Liver (tissue), 8 donors: ENCODE measurements at regions not wholly inside any gene's neighbourhood (a gene's known extent, or its start where the extent isn't known, plus 50 kb on each side); places are given as distances from the start of the nearest gene placed in this dataset.

Experiments used
- DNase-seq: peaks from one replicate; pipeline ENCODE4 v3.0.0-alpha.2; 2017; ENCODE audit warnings: low spot score
- H3K27ac ChIP-seq, 2 donors: one replicate each; pipeline ENCODE4 v1.7.0; 2013; ENCODE audit warnings: inconsistent platforms in 2 of 2, low read length in 2 of 2, control low read depth in 1 of 2, low read depth in 1 of 2, mild to moderate bottlenecking in 1 of 2
- H3K27me3 ChIP-seq, 4 donors: one replicate each; pipeline versions ENCODE4 v1.6.1 to v1.7.0; 2013; ENCODE audit warnings: low read length in 3 of 4, inconsistent platforms in 1 of 4, mild to moderate bottlenecking in 1 of 4, moderate library complexity in 1 of 4; ENCODE audit not compliant: control insufficient read depth in 4 of 4, insufficient read depth in 4 of 4
- H3K36me3 ChIP-seq, 4 donors: one replicate each; pipeline versions ENCODE4 v1.6.1 to v1.7.0; 2013; ENCODE audit warnings: low read length in 3 of 4, mild to moderate bottlenecking in 3 of 4, low read depth in 1 of 4, moderate library complexity in 1 of 4; ENCODE audit not compliant: control insufficient read depth in 4 of 4, insufficient read depth in 3 of 4
- H3K4me1 ChIP-seq, 4 donors: one replicate each; pipeline versions ENCODE4 v1.6.1 to v1.7.0; 2013; ENCODE audit warnings: low read length in 3 of 4, mild to moderate bottlenecking in 3 of 4, moderate library complexity in 1 of 4; ENCODE audit not compliant: control insufficient read depth in 4 of 4, insufficient read depth in 4 of 4
- H3K4me3 ChIP-seq, 3 donors: one replicate each; pipeline versions ENCODE4 v1.6.1 to v1.7.0; 2013; ENCODE audit warnings: low read length in 3 of 3, control low read depth in 1 of 3, low read depth in 1 of 3, mild to moderate bottlenecking in 1 of 3
- H3K9ac ChIP-seq, 2 donors: one replicate each; pipeline ENCODE4 v1.7.0; 2013; ENCODE audit warnings: low read length in 2 of 2, mild to moderate bottlenecking in 2 of 2, moderate library complexity in 2 of 2, control low read depth in 1 of 2, low read depth in 1 of 2
- H3K9me3 ChIP-seq, 4 donors: one replicate each; pipeline versions ENCODE4 v1.6.1 to v1.7.0; 2013; ENCODE audit warnings: low read length in 3 of 4; ENCODE audit not compliant: control insufficient read depth in 4 of 4
- ATF3 ChIP-seq: IDR thresholded peaks from 2 replicates; pipeline ENCODE4 v1.6.1; 2016; ENCODE audit warnings: antibody characterized with exemption
- FOXA1 ChIP-seq: IDR thresholded peaks from 2 replicates; pipeline ENCODE4 v1.6.1; 2016; ENCODE audit warnings: antibody characterized with exemption
- FOXA2 ChIP-seq: IDR thresholded peaks from 2 replicates; pipeline ENCODE4 v1.6.1; 2016; ENCODE audit warnings: antibody characterized with exemption
- GABPA ChIP-seq, 2 donors: IDR thresholded peaks in 1 of 2; conservative IDR thresholded peaks in 1 of 2; 2 replicates each; pipeline ENCODE4 v1.6.1; 2016; ENCODE audit warnings: antibody characterized with exemption in 2 of 2, mild to moderate bottlenecking in 1 of 2, moderate library complexity in 1 of 2
- HNF4A ChIP-seq, 2 donors: conservative IDR thresholded peaks; 2 replicates each; pipeline ENCODE4 v1.6.1; 2016; ENCODE audit warnings: antibody characterized with exemption in 2 of 2, mild to moderate bottlenecking in 2 of 2
- HNF4G ChIP-seq: IDR thresholded peaks from 2 replicates; pipeline ENCODE4 v1.6.1; 2016; ENCODE audit warnings: antibody characterized with exemption
- NR2F2 ChIP-seq: IDR thresholded peaks from 2 replicates; pipeline ENCODE4 v1.6.1; 2016; ENCODE audit warnings: antibody characterized with exemption
- RAD21 ChIP-seq, 2 donors: IDR thresholded peaks; 2 replicates each; pipeline ENCODE4 v1.6.1; 2016; ENCODE audit warnings: antibody characterized with exemption in 2 of 2, mild to moderate bottlenecking in 2 of 2
- RXRA ChIP-seq, 2 donors: IDR thresholded peaks; 2 replicates each; pipeline ENCODE4 v1.6.1; 2017 to 2018; ENCODE audit warnings: antibody characterized with exemption in 2 of 2, mild to moderate bottlenecking in 1 of 2
- SP1 ChIP-seq: IDR thresholded peaks from 2 replicates; pipeline ENCODE4 v1.6.1; 2018; ENCODE audit warnings: antibody characterized with exemption, mild to moderate bottlenecking
- YY1 ChIP-seq: IDR thresholded peaks from 2 replicates; pipeline ENCODE4 v1.6.1; 2016; ENCODE audit warnings: antibody characterized with exemption, mild to moderate bottlenecking
- WGBS: extraction: QIAGEN DNeasy Blood & Tissue Kit; methylation state at CpG from one replicate; pipeline ENCODE4 v1.1.7; 2013; 5-methylcytosine and 5-hydroxymethylcytosine counted together
- TF ChIP-seq, protein P1 (sequence below): fragments of 150-350 bp; IDR thresholded peaks from 2 replicates; pipeline ENCODE4 v1.5.1; 2017; ENCODE audit warnings: improper control_type of control experiment, low read depth, low read length; ENCODE audit not compliant: missing input control
- TF ChIP-seq, protein P2 (sequence below): IDR thresholded peaks from 2 replicates; pipeline ENCODE4 v1.6.1; 2016; ENCODE audit warnings: antibody characterized with exemption
- donor health status: healthy.
- donor health status: healthy.
- donor health status: healthy.
- donor health status: healthy.
- donor health status: healthy.

- TF ChIP-seq HNF4A (conservative IDR thresholded peaks at IDR 0.05) = no peak
- TF ChIP-seq SP1 = no peak
- TF ChIP-seq FOXA1 = no peak
- no peak for TF ChIP-seq FOXA2
- TF ChIP-seq, protein P1, sequence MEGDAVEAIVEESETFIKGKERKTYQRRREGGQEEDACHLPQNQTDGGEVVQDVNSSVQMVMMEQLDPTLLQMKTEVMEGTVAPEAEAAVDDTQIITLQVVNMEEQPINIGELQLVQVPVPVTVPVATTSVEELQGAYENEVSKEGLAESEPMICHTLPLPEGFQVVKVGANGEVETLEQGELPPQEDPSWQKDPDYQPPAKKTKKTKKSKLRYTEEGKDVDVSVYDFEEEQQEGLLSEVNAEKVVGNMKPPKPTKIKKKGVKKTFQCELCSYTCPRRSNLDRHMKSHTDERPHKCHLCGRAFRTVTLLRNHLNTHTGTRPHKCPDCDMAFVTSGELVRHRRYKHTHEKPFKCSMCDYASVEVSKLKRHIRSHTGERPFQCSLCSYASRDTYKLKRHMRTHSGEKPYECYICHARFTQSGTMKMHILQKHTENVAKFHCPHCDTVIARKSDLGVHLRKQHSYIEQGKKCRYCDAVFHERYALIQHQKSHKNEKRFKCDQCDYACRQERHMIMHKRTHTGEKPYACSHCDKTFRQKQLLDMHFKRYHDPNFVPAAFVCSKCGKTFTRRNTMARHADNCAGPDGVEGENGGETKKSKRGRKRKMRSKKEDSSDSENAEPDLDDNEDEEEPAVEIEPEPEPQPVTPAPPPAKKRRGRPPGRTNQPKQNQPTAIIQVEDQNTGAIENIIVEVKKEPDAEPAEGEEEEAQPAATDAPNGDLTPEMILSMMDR = no peak
- TF ChIP-seq NR2F2 = no peak
- no peak for TF ChIP-seq YY1
- no peak for TF ChIP-seq RXRA (IDR thresholded peaks at IDR 0.05)
- no peak for TF ChIP-seq GABPA (IDR thresholded peaks at IDR 0.05 in 1 of 2, conservative IDR thresholded peaks at IDR 0.05 in 1 of 2)
Observed at GRCh38 chr2:192947352-192947751, 752.6 kb upstream of the TMEFF2 start.

DNA sequence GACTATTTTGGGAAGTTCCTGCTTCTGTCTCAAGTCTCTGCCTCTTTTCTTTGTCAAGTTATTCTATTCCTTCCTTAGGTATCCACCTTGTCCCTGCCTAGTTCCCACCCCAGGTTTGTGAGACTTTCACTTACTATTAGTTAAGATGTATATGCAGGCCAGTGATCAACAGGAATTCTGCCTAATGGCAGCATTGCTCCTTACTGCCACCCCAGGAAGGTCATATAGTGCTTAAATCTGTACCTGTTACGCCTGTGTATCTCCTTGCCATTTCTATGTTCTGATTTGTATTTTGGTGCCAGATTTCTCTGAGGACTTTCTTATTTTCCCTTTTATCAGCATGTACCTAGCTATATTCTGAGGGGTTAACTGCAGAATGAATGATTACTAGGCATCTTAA, 746.0 kb upstream of the TMEFF2 start:
- Histone ChIP-seq H3K36me3 (no peaks in the 10 kb centered on the region), H3K27ac (no peak overlapping the region), H3K4me3 (no peak overlapping the region), H3K9me3 (no peaks in the 10 kb centered on the region), H3K27me3 (no peaks in the 10 kb centered on the region), H3K4me1 (no peaks in the 10 kb centered on the region), H3K9ac (no peak overlapping the region)
- WGBS = 79% methylated on average over 1 of the region's 1 CpG
- no peak for TF ChIP-seq HNF4G
- TF ChIP-seq NR2F2 = no peak
- TF ChIP-seq YY1 = no peak
- TF ChIP-seq FOXA2 = no peak
- no peak for TF ChIP-seq RXRA (IDR thresholded peaks at IDR 0.05)
- no peak for TF ChIP-seq ATF3
- TF ChIP-seq, protein P1 = no peak
- TF ChIP-seq RAD21 (IDR thresholded peaks at IDR 0.05) = no peak
- TF ChIP-seq, protein P2, sequence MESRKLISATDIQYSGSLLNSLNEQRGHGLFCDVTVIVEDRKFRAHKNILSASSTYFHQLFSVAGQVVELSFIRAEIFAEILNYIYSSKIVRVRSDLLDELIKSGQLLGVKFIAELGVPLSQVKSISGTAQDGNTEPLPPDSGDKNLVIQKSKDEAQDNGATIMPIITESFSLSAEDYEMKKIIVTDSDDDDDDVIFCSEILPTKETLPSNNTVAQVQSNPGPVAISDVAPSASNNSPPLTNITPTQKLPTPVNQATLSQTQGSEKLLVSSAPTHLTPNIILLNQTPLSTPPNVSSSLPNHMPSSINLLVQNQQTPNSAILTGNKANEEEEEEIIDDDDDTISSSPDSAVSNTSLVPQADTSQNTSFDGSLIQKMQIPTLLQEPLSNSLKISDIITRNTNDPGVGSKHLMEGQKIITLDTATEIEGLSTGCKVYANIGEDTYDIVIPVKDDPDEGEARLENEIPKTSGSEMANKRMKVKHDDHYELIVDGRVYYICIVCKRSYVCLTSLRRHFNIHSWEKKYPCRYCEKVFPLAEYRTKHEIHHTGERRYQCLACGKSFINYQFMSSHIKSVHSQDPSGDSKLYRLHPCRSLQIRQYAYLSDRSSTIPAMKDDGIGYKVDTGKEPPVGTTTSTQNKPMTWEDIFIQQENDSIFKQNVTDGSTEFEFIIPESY = no peak
- no peak for DNase-seq

More at GRCh38 chr2:192947352-192947751, 752.6 kb upstream of the TMEFF2 start:
- H3K27me3 ChIP-seq = no peaks in the 10 kb centered on the region
- no peaks in the 10 kb centered on the region for H3K36me3 ChIP-seq
- no peaks in the 10 kb centered on the region for H3K9me3 ChIP-seq
- H3K9ac ChIP-seq = no peak overlapping the region
- no peak for DNase-seq
- WGBS = 91% methylated on average over 1 of the region's 1 CpG
- H3K27ac ChIP-seq = no peak overlapping the region
- no peak overlapping the region for H3K4me3 ChIP-seq
- no peaks in the 10 kb centered on the region for H3K4me1 ChIP-seq
